ENCODE measurements at regions not wholly inside any gene's neighbourhood (a gene's known extent, or its start where the extent isn't known, plus 50 kb on each side); places are given as distances from the start of the nearest gene placed in this dataset.

GRCh38 chr11:43223026-43223425 lies 88.8 kb upstream of the API5 start:
- intact Hi-C loops (cut with DNase I) = no loop called here
- Histone ChIP-seq H3K27me3 (no peaks in the 10 kb centered on the region), H3K4me1 (no peaks in the 10 kb centered on the region), H3K4me3 (no peak overlapping the region), H3K9me3 (no peaks in the 10 kb centered on the region), H3K36me3 (no peaks in the 10 kb centered on the region), H3K27ac (no peak overlapping the region)
- ATAC-seq (no peak), DNase-seq (no peak)
- no peak for TF ChIP-seq CTCF (IDR thresholded peaks at IDR 0.05)

- TF ChIP-seq CTCF (IDR thresholded peaks at IDR 0.05) = no peak
- intact Hi-C loops (cut with DNase I) = no loop called here
- DNase-seq = no peak
- H3K27me3 ChIP-seq = no peaks in the 10 kb centered on the region
- no peaks in the 10 kb centered on the region for H3K9me3 ChIP-seq
- no peaks in the 10 kb centered on the region for H3K4me1 ChIP-seq
- H3K27ac ChIP-seq = no peak overlapping the region
- H3K36me3 ChIP-seq = no peaks in the 10 kb centered on the region
- H3K4me3 ChIP-seq = no peak overlapping the region
- no peak for ATAC-seq
These were observed 76.9 kb upstream of the API5 start for GRCh38 chr11:43234881-43235280.

GRCh38 chr11:43238341-43238740 lies 73.5 kb upstream of the API5 start:
- Histone ChIP-seq H3K4me3 (no peak overlapping the region), H3K36me3 (no peaks in the 10 kb centered on the region), H3K4me1 (no peaks in the 10 kb centered on the region), H3K27ac (no peak overlapping the region), H3K27me3 (no peaks in the 10 kb centered on the region), H3K9me3 (no peaks in the 10 kb centered on the region)
- ATAC-seq (no peak), DNase-seq (no peak)
- intact Hi-C loops (cut with DNase I) = no loop called here
- no peak for TF ChIP-seq CTCF (IDR thresholded peaks at IDR 0.05)

- no peak for TF ChIP-seq CTCF (IDR thresholded peaks at IDR 0.05)
- intact Hi-C loops (cut with DNase I) = no loop called here
- no peaks in the 10 kb centered on the region for H3K27me3 ChIP-seq
- H3K4me3 ChIP-seq = no peak overlapping the region
- no peaks in the 10 kb centered on the region for H3K4me1 ChIP-seq
- no peaks in the 10 kb centered on the region for H3K36me3 ChIP-seq
- DNase-seq = no peak
- no peak for ATAC-seq
- no peak overlapping the region for H3K27ac ChIP-seq
- no peaks in the 10 kb centered on the region for H3K9me3 ChIP-seq
These were observed 72.0 kb upstream of the API5 start for GRCh38 chr11:43239791-43240190.

- DNase-seq = no peak
These were observed 69.4 kb upstream of the API5 start for GRCh38 chr11:43242401-43242800.

More at GRCh38 chr11:43242401-43242800, 69.4 kb upstream of the API5 start:
- H3K36me3 ChIP-seq = no peaks in the 10 kb centered on the region
- no peaks in the 10 kb centered on the region for H3K9me3 ChIP-seq
- no peaks in the 10 kb centered on the region for H3K4me1 ChIP-seq
- intact Hi-C loops (cut with DNase I) = no loop called here
- no peaks in the 10 kb centered on the region for H3K27me3 ChIP-seq
- no peak for TF ChIP-seq CTCF (IDR thresholded peaks at IDR 0.05)
- no peak for ATAC-seq
- H3K4me3 ChIP-seq = no peak overlapping the region
- H3K27ac ChIP-seq = no peak overlapping the region

Measured in upper lobe of right lung (tissue), 1 donor.